AML-193 (cell line): ENCODE measurements at regions not wholly inside any gene's neighbourhood (a gene's known extent, or its start where the extent isn't known, plus 50 kb on each side); places are given as distances from the start of the nearest gene placed in this dataset.
"Not testable (repeated sequence)": the region's sequence is repeated elsewhere in the genome, so short reads cannot be mapped to it uniquely, and the experiment has no call there.

Experiments used
- DNase-seq, 2 experiments: peaks; one replicate each; lab custom pipeline; 2025; lab: John Stamatoyannopoulos, UW

DNA sequence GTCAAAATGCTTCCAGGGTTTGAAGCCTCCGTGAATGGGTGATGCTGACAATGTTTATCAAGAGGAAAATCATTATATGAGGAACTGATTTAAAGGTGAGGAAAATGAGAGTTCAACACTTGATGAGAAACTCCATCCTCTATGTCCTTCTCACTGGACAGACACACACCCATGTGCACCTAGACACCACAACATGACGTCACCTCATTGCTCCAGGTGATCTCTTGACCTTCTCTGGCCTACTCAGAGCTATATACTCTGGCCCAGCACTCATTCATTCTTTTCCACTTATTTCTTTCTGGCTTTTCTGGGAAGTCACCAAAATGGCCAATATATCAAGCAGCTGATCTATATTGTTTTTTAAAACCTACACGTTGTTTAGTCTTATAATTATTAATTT, 778.7 kb upstream of the PCDH20 start:
- no peak for DNase-seq

DNA sequence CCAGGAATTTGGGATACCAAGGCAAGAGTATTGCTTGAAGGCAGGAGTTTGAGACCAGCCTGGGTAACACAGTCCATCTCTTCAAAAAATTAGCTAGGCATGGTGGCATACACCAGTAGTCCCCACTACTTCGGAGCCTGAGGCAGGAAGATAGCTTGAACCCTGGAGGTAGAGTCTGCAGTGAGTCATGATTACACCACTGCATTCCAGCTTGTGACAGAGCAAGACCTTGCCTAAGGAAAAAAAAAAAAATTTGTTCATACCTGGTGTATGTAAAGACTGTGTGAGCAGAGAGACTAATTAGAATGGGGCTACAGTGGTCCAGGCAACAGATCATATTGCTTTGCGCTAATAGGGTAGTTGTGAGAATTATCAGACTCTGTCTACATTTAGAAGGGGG, 778.3 kb upstream of the PCDH20 start:
- DNase-seq, result no peak

DNA sequence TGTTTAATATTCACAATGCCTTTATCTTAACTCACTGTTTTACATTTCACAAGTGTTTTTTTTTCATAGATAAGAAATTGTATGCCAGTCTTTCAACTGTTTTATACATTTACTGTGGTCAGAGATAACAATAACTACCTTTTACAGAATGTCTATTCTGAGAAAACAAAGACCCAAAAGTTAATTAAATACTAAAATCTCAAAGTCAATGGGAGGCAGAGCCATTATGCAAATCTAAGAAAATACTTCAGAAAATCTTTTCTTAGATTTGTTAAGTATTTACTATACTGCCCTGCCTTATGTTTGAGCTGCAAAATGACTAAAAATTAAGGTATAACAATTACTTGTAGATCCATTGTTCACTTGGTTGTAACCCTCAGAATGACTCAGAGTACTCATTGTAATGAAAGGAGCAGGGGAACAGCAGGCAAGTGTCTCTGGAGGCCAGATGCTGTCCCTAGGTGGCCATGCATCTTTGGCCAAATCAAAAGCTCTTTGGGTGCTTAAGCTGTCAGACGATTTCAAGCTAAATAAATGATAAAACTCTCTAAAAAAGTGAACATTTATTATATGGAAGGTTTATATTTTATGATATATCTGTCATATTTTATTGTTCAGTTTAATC, 770.1 kb upstream of the PCDH20 start:
- no peak for DNase-seq

DNA sequence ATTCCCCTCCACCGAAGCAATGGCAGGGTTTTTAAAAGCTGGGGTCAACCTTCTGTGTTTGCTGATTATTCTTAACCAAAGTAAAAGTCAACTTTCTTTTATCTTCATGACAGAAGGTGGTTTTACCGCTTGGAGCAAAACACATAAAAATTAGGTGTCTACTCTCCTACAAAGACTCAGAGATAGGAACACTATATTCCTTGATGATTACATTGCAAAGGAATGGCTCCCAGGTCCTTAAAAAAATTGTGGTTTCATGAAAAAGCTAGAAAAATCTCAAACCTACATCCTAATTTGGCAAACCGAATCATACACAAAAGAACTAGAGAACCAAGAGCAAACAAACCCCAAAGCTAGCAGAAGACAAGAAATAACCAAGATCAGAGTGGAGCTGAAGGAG, 760.4 kb upstream of the PCDH20 start:
- DNase-seq, result no peak

DNA sequence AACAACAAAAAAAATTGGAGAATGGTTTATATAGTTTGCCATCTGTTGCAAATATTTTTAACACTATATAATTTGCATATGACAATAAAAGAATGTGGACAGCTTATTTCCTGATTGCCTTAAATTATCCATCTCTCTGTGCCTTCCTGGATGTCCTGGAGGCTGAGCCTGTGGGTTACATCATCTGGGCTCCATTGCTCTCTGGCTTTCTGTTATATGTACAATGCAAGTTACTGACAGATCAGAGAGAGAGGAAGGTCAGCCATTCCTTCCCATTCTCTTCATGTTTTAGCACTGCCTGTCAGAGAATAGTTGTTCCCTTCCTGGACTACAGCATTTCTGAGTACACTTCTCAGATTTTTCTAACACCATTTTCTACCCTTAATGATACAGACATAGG, 758.3 kb upstream of the PCDH20 start:
- no peak for DNase-seq

DNA sequence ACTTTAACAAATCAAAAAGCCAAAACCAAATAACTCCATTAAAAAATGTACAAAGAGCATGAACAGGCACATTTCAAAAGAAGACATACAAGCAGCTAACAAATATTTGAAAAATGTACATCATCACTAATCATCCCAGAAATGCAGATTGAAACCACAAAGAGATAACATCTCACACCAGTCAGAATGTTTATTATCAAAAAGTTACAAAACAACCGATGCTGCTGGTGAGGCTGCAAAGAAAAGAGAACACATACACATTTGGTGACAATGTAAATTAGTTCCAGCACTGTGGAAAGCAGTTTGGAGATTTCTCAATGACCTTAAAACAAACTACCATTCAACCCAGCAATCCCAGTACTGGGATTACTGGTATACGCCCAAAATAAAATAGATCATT, 756.0 kb upstream of the PCDH20 start:
- no peak for DNase-seq

DNA sequence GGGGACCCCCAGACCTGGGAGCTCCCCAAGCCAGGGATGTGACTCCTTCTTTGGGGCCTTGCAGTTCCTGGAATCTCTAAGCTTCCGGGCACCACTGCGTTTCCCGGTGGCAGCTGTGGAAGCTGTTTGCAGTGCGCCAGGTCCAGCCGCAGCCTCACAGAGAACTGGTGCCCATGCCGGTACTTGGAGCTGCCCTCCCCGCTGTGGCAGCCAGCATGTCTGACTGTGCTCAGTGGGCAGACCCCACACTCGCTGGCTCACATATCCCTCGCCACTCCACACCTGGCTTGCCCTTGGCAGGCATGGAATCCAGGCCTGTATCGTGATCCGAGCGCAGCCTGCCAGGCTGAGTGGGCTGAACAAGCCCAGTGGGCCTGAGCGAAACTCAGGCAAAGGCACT, 753.2 kb upstream of the PCDH20 start:
- no peak for DNase-seq

DNA sequence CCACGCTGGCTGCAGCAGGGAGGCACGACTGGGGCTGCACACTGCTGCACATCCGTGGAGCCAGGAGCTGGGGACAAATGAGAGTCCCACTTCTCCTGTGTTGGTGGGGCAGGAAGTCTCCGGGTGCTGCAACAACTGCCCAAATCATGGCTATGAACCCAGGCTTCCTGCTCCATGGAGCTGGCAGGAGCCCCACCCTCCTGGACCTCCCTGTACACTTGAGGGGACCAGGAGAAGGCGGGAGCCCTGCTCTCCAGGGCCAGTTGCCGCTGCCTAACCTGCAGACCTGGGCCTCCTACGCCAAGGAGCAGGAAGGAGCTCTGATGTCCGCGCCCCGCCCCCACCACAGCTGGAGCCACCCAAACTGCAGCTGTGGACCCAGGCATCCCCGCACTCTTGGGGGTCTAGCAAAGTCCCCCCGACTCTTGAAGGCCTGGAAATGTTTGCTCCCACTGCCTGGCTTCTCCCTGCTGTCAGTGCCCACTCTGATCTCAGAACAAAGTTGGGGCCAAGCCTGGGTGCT, 752.1 kb upstream of the PCDH20 start:
- no peak for DNase-seq

DNA sequence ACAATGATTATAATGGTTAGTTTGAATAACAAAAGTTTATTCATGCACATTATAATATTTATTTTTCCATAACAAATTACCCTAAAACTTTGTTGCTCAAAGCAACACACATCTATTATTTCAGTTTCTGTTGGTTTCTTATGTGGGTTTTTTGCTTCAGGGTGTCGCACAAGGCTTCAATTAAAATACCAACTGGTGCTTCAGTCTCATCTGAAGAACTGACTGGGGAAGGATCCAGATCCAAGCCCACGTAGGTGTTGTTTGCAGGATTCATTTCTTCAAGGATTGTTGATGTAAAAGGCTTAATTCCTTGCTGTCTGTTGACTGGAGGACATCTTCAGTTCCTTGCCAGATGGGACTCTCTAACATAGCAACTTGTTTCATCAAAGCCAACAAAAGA, 747.2 kb upstream of the PCDH20 start:
- no peak for DNase-seq

DNA sequence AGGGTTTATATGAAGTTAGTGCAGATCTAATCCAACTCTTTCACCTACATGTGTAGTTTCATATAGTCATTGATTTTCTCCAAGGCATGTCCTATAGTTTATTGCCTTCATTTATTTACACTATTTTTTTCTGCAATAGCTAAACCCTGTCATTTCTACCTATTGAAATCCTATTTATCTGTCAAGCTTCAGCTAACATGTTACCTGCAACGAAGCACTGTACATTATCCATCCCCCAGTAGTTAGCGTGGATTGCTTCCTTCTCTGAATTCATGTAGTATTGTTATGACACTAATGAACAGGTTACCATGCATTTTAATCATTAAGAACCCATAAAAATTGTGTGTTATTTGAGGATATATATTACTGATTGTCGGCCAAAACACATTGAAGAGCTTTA, 742.9 kb upstream of the PCDH20 start:
- no peak for DNase-seq

DNA sequence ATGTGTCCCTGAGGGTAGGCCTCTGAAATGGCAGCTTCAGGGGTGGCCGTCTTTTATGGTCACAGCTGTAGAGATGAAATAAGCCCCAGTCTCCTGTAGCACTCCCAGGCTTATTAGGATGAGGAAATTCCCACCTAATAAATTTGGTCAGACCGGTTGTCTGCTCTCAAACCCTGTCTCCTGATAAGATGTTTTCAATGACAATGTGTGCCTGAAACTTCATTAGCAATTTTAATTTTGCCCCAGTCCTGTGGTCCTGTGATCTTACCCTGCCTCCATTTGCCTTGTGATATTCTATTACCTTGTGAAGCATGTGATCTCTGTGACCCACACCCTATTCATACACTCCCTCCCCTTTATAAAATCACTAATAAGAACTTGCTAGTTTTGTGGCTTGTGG, 736.1 kb upstream of the PCDH20 start:
- not testable (repeated sequence) for DNase-seq

DNA sequence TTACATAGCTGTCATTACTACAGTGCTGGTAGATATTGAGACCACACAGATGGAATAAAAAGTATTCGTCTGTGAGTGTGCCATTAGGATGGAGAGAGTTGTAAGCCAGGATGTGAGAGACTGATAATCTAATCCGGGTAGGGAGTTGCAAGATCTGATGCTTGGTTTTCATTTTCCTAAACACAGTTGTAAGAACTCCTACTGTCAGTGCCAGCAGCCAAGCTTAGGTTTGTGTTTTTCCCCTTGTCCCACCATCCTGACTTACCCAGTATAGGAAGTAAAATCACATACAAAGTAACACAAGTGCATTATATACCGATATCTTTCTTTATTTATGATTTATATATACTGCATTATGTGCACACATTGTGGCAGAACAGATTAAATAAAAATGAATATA, 726.4 kb upstream of the PCDH20 start:
- no peak for DNase-seq

DNA sequence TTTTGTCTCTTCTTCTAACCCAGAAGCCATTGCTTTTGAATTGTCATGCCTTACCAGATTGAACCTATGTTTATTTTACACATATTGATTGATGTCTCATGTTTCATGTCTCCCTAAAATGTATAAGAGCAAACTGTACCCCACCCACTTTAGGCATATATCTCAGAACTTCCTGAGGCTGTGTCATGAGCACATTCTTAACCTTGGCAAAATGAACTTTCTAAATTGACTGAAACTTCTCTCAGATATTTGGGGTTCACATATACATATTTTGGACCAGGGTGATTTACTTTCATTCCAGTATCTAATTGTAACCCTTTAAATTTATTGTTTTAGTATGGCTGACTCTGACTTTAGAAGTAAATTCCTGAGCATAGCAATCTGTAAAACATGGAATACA, 723.9 kb upstream of the PCDH20 start:
- no peak for DNase-seq

DNA sequence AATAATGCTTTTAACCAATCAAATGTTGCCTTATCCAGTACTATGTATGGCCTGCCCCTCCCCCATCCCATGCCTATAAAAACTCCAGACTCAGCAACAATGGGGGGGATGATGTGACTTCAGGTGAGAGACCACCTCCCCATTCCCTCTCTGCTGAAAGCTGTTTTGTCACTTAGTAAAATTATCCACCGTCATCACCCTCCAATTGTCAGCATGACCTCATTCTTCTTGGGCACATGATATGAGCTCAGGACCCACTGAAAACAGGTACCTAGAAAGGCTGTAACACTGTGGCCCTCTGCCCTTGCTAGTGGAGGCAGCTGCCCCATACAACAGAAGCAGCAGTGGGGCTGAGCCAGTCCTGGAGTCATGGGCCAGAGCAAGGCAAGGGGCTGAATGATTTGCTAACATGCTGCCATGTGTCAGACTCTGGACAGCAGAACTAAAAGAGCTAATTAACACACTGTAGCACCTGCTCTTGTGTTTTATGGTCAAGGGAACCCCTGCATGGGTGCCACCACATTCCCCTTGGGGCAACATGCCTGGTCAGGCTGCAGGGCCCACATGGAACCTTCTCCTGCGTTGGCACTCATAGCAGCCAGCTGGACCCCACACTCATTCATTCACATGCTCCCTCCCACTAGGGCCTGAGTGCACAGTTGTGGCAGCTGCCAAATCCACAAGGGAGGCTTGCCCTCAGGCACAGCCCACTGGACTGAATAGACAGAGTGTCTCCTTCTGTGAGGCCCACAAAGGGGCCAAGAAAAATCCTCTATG, 722.2 kb upstream of the PCDH20 start:
- DNase-seq, result no peak

DNA sequence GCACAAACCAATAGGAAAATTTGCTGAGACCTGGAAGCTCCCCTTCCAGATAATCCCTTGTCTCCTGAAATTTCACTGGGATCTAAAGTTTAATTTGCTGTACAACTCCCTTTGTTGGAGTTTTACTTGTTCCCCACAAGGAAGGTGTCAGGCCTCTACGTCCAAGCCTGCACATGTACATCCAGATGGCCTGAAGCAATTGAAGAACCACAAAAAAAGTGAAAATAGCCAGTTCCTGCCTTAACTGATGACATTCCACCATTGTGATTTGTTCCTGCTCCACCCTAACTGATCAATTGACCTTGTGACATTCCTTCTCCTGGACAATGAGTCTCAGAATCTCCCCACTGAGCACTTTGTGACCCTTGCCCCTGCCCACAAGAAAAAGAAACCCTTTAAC, 716.0 kb upstream of the PCDH20 start:
- DNase-seq, result no peak

DNA sequence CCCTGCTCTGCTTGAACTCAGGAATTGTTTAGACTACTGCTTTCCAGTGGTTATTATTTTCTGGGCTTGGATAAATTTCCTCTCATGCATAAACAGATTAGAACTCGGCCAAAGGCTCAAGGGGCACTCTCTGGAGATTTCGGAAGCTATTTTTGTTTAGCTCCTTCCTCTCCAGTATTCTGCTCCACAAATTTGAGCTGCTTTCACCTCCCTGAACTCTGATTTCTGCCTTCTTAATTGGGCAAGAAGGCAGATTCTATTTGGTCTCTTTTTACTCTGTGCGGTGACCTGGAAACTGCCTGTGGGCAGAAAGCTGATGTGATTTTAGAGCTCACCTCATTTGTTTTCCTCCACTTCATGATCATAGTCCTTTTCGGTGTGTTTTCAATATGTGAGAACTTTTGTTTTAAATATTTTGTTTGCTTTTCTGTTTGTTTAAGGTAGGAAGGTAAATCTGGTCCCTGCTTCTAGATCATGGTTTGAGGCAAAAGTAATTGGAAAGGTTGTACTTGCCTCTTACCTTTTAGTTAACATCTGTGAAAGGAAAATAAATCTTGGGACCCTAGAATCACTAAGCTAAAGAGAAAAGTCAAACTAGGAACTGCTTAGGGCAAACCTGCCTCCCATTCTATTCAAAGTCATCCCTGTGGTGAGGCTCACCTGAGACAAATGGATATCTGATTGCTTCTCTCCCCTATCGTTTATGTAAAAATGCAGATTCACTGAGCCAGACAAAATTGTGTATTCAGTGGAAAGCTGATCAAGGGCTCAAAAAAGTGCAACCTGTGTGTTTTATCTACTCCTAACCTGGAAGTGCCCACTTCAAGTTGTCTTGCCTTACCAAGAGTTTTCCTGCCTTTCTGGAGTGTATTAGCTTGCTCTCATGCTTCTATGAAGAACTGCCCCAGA, 714.7 kb upstream of the PCDH20 start:
- no peak for DNase-seq

DNA sequence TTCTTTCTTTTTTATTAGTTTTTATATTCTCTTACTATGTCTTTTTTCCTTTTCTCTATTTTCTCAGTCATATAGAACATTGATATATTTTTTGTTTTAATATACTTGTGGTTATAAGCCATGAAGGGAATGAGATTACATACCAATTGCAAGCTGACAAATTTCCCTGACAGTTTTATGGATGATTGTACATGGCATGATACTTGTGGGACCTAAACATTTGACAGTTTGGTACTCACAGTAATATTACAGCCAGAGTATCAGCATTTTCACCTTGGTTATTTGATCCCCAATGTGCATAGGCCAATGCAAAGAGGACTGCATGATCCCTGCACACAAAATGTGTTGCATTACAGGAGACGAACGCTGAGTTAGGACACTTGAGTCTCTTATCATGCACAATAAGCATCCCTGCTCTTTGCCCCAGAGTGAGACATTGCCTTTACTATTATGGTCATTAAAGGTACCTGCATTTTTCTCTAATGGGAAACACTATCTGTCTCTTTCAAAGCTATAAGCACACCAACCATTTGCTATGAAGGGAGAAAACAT, 713.4 kb upstream of the PCDH20 start:
- no peak for DNase-seq

DNA sequence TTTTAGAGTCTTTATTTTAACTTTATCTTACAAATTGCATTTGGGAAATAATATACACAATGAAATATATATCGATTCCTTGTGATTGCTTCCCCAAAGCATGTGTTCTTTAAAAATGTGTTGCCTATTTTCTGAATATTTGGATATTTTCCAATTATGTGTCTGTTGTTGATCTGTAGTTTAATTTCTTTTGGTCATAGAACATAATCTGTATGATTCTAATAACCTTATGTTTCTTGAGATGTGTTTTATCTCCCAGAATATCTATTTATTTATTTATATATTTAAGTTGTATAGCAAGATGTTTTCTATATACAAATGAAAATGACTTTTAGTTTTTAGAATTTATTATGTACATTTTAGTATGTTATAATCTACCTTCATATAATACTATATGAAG, 710.8 kb upstream of the PCDH20 start:
- no peak for DNase-seq

DNA sequence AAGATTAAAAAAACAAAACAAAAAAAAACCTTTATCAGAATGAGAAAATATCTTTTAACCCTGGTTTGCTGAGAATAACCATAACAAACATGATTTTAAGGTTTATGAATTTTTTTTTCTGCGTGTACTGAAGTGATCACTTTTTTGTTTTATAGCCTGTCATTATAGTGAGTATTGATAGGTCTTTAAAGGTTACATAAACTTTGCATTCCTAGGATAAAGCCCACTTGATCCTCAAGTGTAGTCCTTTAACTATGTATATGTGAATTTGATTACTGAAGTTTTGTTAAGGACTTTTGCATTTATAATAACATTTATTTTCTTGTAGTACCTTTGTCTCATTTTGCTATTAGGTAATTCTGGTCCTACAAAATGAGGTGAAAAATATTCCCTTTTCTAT, 709.8 kb upstream of the PCDH20 start:
- no peak for DNase-seq

DNA sequence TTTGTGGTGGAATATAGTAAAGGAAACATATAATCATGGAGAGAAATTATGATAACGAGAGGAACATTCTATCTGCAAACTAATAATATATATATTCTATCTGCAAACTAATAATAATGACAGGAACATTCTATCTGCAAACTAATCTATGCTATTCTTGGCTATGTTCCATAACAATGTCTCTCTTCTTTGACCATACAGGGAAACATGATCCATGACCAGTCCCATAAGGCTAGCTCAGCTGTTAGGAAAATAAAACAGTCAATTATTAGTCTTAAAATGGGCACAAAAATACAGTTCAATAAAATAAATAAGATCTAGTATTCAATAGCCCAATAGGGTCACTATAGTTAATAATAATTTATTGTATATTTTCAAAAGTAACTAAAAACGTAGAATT, 707.8 kb upstream of the PCDH20 start:
- DNase-seq, result no peak

DNA sequence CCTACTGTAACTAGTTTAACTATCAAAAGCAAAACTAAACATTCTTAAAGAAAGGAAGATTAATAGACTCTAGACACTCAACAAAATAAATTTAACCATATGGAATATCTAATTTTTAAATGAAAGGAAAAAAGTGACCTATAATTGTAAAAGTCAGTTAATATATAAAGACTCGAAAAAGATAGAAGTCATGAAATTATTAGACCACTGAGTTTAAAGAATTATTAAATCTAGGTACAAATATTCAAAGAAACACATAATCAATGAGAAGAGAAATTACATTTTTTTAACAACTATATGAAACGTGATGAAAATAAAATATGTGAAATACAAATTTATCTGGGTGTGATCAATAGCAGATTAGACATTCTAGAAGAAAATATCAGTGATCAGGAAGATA, 706.8 kb upstream of the PCDH20 start:
- no peak for DNase-seq
